Psoas muscle (tissue), 7 donors: ENCODE measurements at regions not wholly inside any gene's neighbourhood (a gene's known extent, or its start where the extent isn't known, plus 50 kb on each side); places are given as distances from the start of the nearest gene placed in this dataset.

Source experiments
- ATAC-seq, 4 donors: fragments of 200-7000 bp; cut with Tn5 transposase; one replicate each; pipeline ENCODE4 v1.9.1; 2020; ENCODE audit warnings: moderate library complexity in 3 of 4, mild to moderate bottlenecking in 2 of 4
- DNase-seq, 2 donors: peaks; one replicate each; pipeline ENCODE4 v3.0.0-alpha.2; 2020
- H3K27ac ChIP-seq: fragments of 200-600 bp; one replicate; pipeline ENCODE4 v1.8.0; 2022
- H3K27me3 ChIP-seq, 3 donors: fragments of 200-600 bp in 1 of 3; one replicate each; pipeline versions ENCODE4 v1.6.1 to v1.8.0; 2013 to 2022; ENCODE audit warnings: low read length in 2 of 3, mild to moderate bottlenecking in 2 of 3, moderate library complexity in 1 of 3; ENCODE audit not compliant: insufficient read depth in 3 of 3
- H3K36me3 ChIP-seq, 2 donors: fragments of 200-600 bp in 1 of 2; one replicate each; pipeline versions ENCODE4 v1.6.1 to v1.8.0; 2013 to 2022; ENCODE audit warnings: low read depth in 1 of 2, mild to moderate bottlenecking in 1 of 2, moderate library complexity in 1 of 2; ENCODE audit not compliant: insufficient read depth in 1 of 2
- H3K4me1 ChIP-seq: fragments of 200-600 bp; one replicate; pipeline ENCODE4 v1.8.0; 2022
- H3K4me3 ChIP-seq: fragments of 200-600 bp; one replicate; pipeline ENCODE4 v1.8.0; 2022; ENCODE audit warnings: mild to moderate bottlenecking
- H3K9me3 ChIP-seq: fragments of 200-600 bp; one replicate; pipeline ENCODE4 v1.8.0; 2022
- CTCF ChIP-seq: fragments of 200-600 bp; IDR thresholded peaks from one replicate; pipeline ENCODE4 v1.8.0; 2022; ENCODE audit warnings: antibody characterized with exemption
- WGBS, 3 donors: extraction: QIAGEN DNeasy Blood & Tissue Kit; methylation state at CpG; one replicate each; pipeline versions ENCODE4 v1.1.6 to v1.1.7; 2013; 5-methylcytosine and 5-hydroxymethylcytosine counted together
- intact Hi-C, 2 donors: fragments of 100-400 bp; cut with DNase I; formaldehyde crosslinking; loops; one replicate each; pipeline versions ENCODE4 v1.11.0 to v1.14.2; 2022
- donor health status: healthy with polysubstance abuse.
- donor health status: DM: no; HTN: no; CAD: no; lungs with moderate emphysema.
- donor health status: Bipolar disorder and iron deficiency.
- donor health status: healthy.
- donor health status: DM: yes; HTN: yes; CAD: no.
- donor health status: DM: no; HTN: no; CAD: no.
- donor health status: DM: yes; HTN: yes; CAD: no.

- no peaks in the 10 kb centered on the region for H3K36me3 ChIP-seq
- no peaks in the 10 kb centered on the region for H3K27me3 ChIP-seq
- intact Hi-C loops, result loop anchor here (1.0 kb wide), 2 partner anchors 167 to 168 kb away; no protein-coding TSS in a partner anchor
- DNase-seq, result no peak
- H3K27ac ChIP-seq, result no peak overlapping the region
- no peaks in the 10 kb centered on the region for H3K9me3 ChIP-seq
- no peak overlapping the region for H3K4me3 ChIP-seq
- no peak for TF ChIP-seq CTCF
- WGBS, 3 donors, result 45 to 49% (median 47%) methylated on average over 6 of the region's 6 CpGs
- H3K4me1 ChIP-seq, result no peaks in the 10 kb centered on the region
- no peak for ATAC-seq
These were observed 91.0 kb upstream of the NFE2L3 start for GRCh38 chr7:26060733-26061677.

GRCh38 chr7:26061678-26062603, 90.1 kb upstream of the NFE2L3 start:
- no peaks in the 10 kb centered on the region for H3K27me3 ChIP-seq
- WGBS, 3 donors, result 67 to 69% (median 67%) methylated on average over 20 of the region's 20 CpGs
- intact Hi-C loops, result loop anchor here in 1 of 2 donors (1.0 kb wide), 1 partner anchor 169 kb away; no protein-coding TSS in a partner anchor

GRCh38 chr7:26065652-26066051, 86.3 kb upstream of the NFE2L3 start:
- H3K4me1 ChIP-seq, result no peaks in the 10 kb centered on the region
- no peaks in the 10 kb centered on the region for H3K27me3 ChIP-seq
- WGBS, 3 donors, result 53 to 66% (median 59%) methylated on average over 5 of the region's 5 CpGs
- ATAC-seq (no peak), DNase-seq (no peak)
- no peak for TF ChIP-seq CTCF
- no peaks in the 10 kb centered on the region for H3K9me3 ChIP-seq
- no peak overlapping the region for H3K4me3 ChIP-seq
- intact Hi-C loops, result no loop called here
- no peaks in the 10 kb centered on the region for H3K36me3 ChIP-seq
- no peak overlapping the region for H3K27ac ChIP-seq

More at GRCh38 chr7:26061678-26062603, 90.1 kb upstream of the NFE2L3 start:
- TF ChIP-seq CTCF, result peak; percentile 80
- ATAC-seq (peak; percentile 57 to 87 (median 78)), DNase-seq (peak; percentile 45 to 67)
- no peaks in the 10 kb centered on the region for H3K9me3 ChIP-seq
- no peaks in the 10 kb centered on the region for H3K4me1 ChIP-seq
- no peak overlapping the region for H3K27ac ChIP-seq
- no peaks in the 10 kb centered on the region for H3K36me3 ChIP-seq
- no peak overlapping the region for H3K4me3 ChIP-seq

- Histone ChIP-seq H3K27ac (no peak overlapping the region), H3K36me3 (no peaks in the 10 kb centered on the region), H3K9me3 (no peaks in the 10 kb centered on the region), H3K4me1 (no peaks in the 10 kb centered on the region), H3K27me3 (no peaks in the 10 kb centered on the region), H3K4me3 (no peak overlapping the region)
- DNase-seq (no peak), ATAC-seq (no peak)
- 91 to 97% (median 96%) methylated on average over 1 of the region's 1 CpG for whole genome bisulfite sequencing, 3 donors
- TF ChIP-seq CTCF, result no peak
- intact Hi-C loops, result no loop called here
These were observed 85.3 kb upstream of the NFE2L3 start for GRCh38 chr7:26066736-26067135.
